ENCODE measurements at regions not wholly inside any gene's neighbourhood (a gene's known extent, or its start where the extent isn't known, plus 50 kb on each side); places are given as distances from the start of the nearest gene placed in this dataset.

- TF ChIP-seq CTCF (IDR thresholded peaks at IDR 0.05; ENCODE audit: low read length) (no peak), EZH2phosphoT487 (IDR thresholded peaks at IDR 0.05; ENCODE audit: low read length) (no peak)
Observed at GRCh38 chr12:72792889-72793288, 520.7 kb downstream of the TRHDE start.

All from MM.1S (cell line).